Kidney (tissue), 13 donors: ENCODE measurements at regions not wholly inside any gene's neighbourhood (a gene's known extent, or its start where the extent isn't known, plus 50 kb on each side); places are given as distances from the start of the nearest gene placed in this dataset.

ENCODE experiments used
- DNase-seq, 5 donors: peaks; one replicate each; pipeline ENCODE4 v3.0.0-alpha.2; 2013 to 2020
- FAIRE-seq: peaks from 2 replicates; lab custom pipeline; 2012; peaks lifted over from hg19 to GRCh38; lab: Jason Lieb, UNC
- H3K27ac ChIP-seq, 2 donors: one replicate each; pipeline ENCODE4 v1.7.0; 2013; ENCODE audit warnings: low read depth in 2 of 2, low read length in 2 of 2, inconsistent platforms in 1 of 2
- H3K27me3 ChIP-seq: one replicate; pipeline ENCODE4 v1.7.1; 2013; ENCODE audit warnings: low read length, inconsistent platforms; ENCODE audit not compliant: control insufficient read depth, insufficient read depth
- H3K36me3 ChIP-seq, 3 donors: one replicate each; pipeline versions ENCODE4 v1.7.0 to v1.7.1; 2013; ENCODE audit warnings: low read length in 3 of 3, control low read depth in 1 of 3, inconsistent platforms in 1 of 3; ENCODE audit not compliant: insufficient read depth in 3 of 3, control insufficient read depth in 2 of 3
- H3K4me1 ChIP-seq, 3 donors: one replicate each; pipeline versions ENCODE4 v1.7.0 to v1.7.1; 2013; ENCODE audit warnings: low read length in 3 of 3, inconsistent platforms in 1 of 3, low read depth in 1 of 3; ENCODE audit not compliant: control insufficient read depth in 2 of 3, insufficient read depth in 2 of 3
- H3K4me3 ChIP-seq, 3 donors: one replicate each; pipeline versions ENCODE4 v1.7.0 to v1.8.1; 2013; ENCODE audit warnings: low read length in 3 of 3, control low read depth in 1 of 3, inconsistent platforms in 1 of 3
- H3K9ac ChIP-seq, 3 donors: one replicate each; pipeline versions ENCODE4 v1.7.0 to v1.7.1; 2013; ENCODE audit warnings: low read length in 3 of 3, control low read depth in 1 of 3, inconsistent platforms in 1 of 3
- H3K9me3 ChIP-seq, 3 donors: one replicate each; pipeline versions ENCODE4 v1.7.0 to v1.7.1; 2013; ENCODE audit warnings: low read length in 3 of 3, control low read depth in 1 of 3, inconsistent platforms in 1 of 3; ENCODE audit not compliant: control insufficient read depth in 2 of 3, insufficient read depth in 1 of 3
- CTCF ChIP-seq: IDR thresholded peaks from 3 replicates; pipeline ENCODE4 v1.5.1; 2012; ENCODE audit warnings: mild to moderate bottlenecking, moderate library complexity, borderline replicate concordance; ENCODE audit not compliant: insufficient read depth; ENCODE audit errors: extremely low read depth
- intact Hi-C: fragments of 100-400 bp; cut with DNase I; formaldehyde crosslinking; loops from one replicate; pipeline ENCODE4 v1.11.1; 2022
- donor health status: control.
- donor health status: control.
- donor health status: control.
- donor health status: control.
- donor health status: control.
- donor health status: DM: yes; HTN: yes; CAD: no.
- donor health status: Normal renal cell carcinoma (clear cell type).

- Histone ChIP-seq H3K4me3 (no peak overlapping the region), H3K4me1 (no peaks in the 10 kb centered on the region), H3K27me3 (no peaks in the 10 kb centered on the region), H3K27ac (no peak overlapping the region), H3K36me3 (no peaks in the 10 kb centered on the region), H3K9me3 (no peaks in the 10 kb centered on the region), H3K9ac (no peak overlapping the region)
- intact Hi-C loops = no loop called here
- FAIRE-seq (no peak), DNase-seq (no peak)
- no peak for TF ChIP-seq CTCF
Measured at GRCh38 chr1:58991305-58991704, 207.5 kb upstream of the JUN start.

GRCh38 chr1:58992643-58993042, 208.8 kb upstream of the JUN start:
- H3K27me3 ChIP-seq = no peaks in the 10 kb centered on the region
- H3K36me3 ChIP-seq = no peaks in the 10 kb centered on the region
- H3K9ac ChIP-seq = no peak overlapping the region
- H3K27ac ChIP-seq = no peak overlapping the region
- H3K4me1 ChIP-seq = no peaks in the 10 kb centered on the region
- no peak overlapping the region for H3K4me3 ChIP-seq
- intact Hi-C loops = no loop called here
- FAIRE-seq (no peak), DNase-seq (no peak)
- no peaks in the 10 kb centered on the region for H3K9me3 ChIP-seq
- TF ChIP-seq CTCF = no peak

DNA sequence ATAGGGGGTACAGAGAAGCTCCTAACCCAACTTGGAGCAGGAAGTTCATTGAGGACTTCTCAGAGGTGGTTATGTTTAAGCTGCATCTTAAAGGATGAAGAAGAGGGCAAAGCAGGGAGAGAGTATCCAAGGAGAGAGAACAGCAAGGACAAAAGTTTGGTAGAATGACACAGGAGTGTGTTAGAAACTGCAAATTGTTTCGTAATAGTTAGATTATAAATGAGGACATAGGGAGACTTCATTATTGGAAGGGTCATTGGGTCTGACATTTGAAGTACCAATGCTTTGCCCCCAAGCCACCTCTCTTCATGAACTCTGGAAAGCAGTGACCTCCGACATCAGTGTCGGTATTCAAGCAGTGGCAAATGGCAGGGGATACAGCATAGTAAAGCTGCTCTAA, 209.6 kb upstream of the JUN start:
- no peak for FAIRE-seq
- intact Hi-C loops = no loop called here
- no peaks in the 10 kb centered on the region for H3K9me3 ChIP-seq
- H3K4me3 ChIP-seq = no peak overlapping the region
- TF ChIP-seq CTCF = no peak
- H3K27me3 ChIP-seq = no peaks in the 10 kb centered on the region
- no peak overlapping the region for H3K27ac ChIP-seq
- no peak for DNase-seq
- no peak overlapping the region for H3K9ac ChIP-seq
- H3K36me3 ChIP-seq = no peaks in the 10 kb centered on the region
- no peaks in the 10 kb centered on the region for H3K4me1 ChIP-seq

DNA sequence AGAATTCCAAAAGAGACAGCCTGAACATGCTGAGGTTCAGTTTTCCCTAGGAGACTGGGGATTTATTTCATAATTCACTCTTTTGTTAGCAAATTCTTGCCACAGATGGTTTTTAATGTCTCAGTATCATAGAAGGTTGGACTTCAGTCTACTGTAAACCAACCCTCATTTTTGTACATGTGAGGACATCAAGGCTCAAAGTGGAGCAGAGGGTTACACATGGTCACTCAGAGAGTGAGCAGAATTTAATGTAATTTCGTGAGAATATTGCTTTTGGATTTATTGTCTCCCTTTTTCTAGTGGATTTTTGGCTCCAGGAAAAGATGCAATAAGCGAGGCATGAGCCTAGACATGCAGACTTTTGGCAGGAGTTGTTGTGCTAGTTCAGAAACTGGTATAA, 210.8 kb upstream of the JUN start:
- DNase-seq (no peak), FAIRE-seq (no peak)
- intact Hi-C loops = no loop called here
- Histone ChIP-seq H3K27ac (no peak overlapping the region), H3K9ac (no peak overlapping the region), H3K4me1 (no peaks in the 10 kb centered on the region), H3K4me3 (no peak overlapping the region), H3K27me3 (no peaks in the 10 kb centered on the region), H3K9me3 (no peaks in the 10 kb centered on the region), H3K36me3 (no peaks in the 10 kb centered on the region)
- TF ChIP-seq CTCF = no peak
